Right atrium auricular region (tissue), 2 donors: ENCODE measurements at regions not wholly inside any gene's neighbourhood (a gene's known extent, or its start where the extent isn't known, plus 50 kb on each side); places are given as distances from the start of the nearest gene placed in this dataset.
"Not testable (repeated sequence)": the region's sequence is repeated elsewhere in the genome, so short reads cannot be mapped to it uniquely, and the experiment has no call there.

Source experiments
- DNase-seq: peaks from one replicate; pipeline ENCODE4 v3.0.0-alpha.2; 2019; ENCODE audit warnings: low spot score
- H3K27ac ChIP-seq, 2 donors: fragments of 200-600 bp; sonication (generic); 1 replicate in 1 of 2; 2 replicates in 1 of 2; pipeline ENCODE4 v1.5.1; 2016 to 2019
- H3K27me3 ChIP-seq, 2 donors: fragments of 200-600 bp; sonication (generic); one replicate each; pipeline versions ENCODE4 v1.5.1 to v1.6.0; 2017 to 2019
- H3K36me3 ChIP-seq: fragments of 200-600 bp; sonication (generic); one replicate; pipeline ENCODE4 v1.5.1; 2016
- H3K4me1 ChIP-seq, 2 donors: fragments of 200-600 bp; sonication (generic); one replicate each; pipeline versions ENCODE4 v1.5.1 to v1.6.0; 2017 to 2019
- H3K4me3 ChIP-seq, 2 donors: fragments of 200-600 bp; sonication (generic); 1 replicate in 1 of 2; 2 replicates in 1 of 2; pipeline ENCODE4 v1.5.1; 2017 to 2019; ENCODE audit warnings: mild to moderate bottlenecking in 1 of 2, moderate library complexity in 1 of 2
- H3K9me3 ChIP-seq, 2 donors: fragments of 200-600 bp; sonication (generic); one replicate each; pipeline ENCODE4 v1.5.1; 2019
- CTCF ChIP-seq, 2 donors: fragments of 200-600 bp; sonication (generic); IDR thresholded peaks; one replicate each; pipeline ENCODE4 v1.5.1; 2019; ENCODE audit warnings: antibody characterized with exemption in 2 of 2

DNA sequence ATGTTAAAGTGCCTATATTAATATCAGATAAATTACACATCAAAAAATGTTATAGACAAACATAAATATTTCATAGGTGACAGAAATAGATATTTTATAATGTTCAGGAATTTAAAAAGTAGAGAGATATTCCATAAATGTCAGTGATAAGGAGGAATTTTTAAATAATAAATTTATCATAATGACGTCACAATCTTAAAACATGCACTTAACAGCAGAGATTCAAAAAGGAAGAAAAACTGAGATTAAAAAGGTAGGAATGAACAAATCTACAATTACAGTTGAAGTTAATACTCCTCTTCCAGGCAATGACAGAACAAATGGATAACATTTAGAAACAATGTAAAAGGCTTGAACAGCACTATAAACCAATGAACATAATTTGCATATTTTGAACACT lies 345.4 kb upstream of the NOX3 start:
- no peak overlapping the region for H3K27ac ChIP-seq
- DNase-seq: no peak
- no peak for TF ChIP-seq CTCF (IDR thresholded peaks at IDR 0.05)
- peaks cover 0 to 8% of the 10 kb centered on the region in 2 donors for H3K9me3 ChIP-seq
- H3K27me3 ChIP-seq: no peaks in the 10 kb centered on the region
- no peak overlapping the region for H3K4me3 ChIP-seq
- no peaks in the 10 kb centered on the region for H3K36me3 ChIP-seq
- no peaks in the 10 kb centered on the region for H3K4me1 ChIP-seq

- H3K27me3 ChIP-seq, H3K4me3 ChIP-seq, H3K9me3 ChIP-seq, H3K4me1 ChIP-seq, H3K36me3 ChIP-seq, DNase-seq, H3K27ac ChIP-seq: not testable (repeated sequence)
Measured at GRCh38 chr6:155798876-155799275, 343.2 kb upstream of the NOX3 start.

DNA sequence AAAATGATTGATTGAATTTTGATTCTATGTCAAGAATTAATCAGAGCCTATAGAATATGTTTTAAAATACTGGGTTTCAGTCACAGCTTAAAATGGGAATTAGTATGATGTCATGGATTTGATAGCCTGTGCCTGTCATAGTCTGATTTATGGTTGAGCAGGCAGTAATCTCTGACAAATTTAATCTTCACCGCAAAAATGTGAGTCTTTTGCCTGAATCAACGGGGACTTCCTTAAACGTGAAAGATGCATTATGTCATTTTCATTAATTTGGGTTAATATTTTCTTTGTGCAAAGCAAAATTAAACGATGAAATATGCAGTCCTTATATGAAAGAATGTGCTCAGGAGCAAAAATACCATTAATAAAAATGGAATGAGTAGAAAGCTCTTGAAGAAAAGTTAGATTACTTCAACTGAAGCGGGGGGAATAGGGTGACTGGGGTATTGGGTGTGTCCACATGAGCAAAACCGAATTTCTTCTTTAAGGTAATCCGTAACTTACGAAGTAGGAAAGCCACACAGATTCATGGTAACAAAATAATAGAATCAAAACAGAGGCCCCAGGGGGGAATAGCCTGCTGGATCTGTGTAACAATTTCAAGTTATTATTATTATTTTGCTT lies 339.6 kb upstream of the NOX3 start:
- Histone ChIP-seq H3K4me3 (no peak overlapping the region), H3K4me1 (no peaks in the 10 kb centered on the region), H3K27ac (no peak overlapping the region), H3K36me3 (no peaks in the 10 kb centered on the region), H3K9me3 (peaks cover 0 to 2% of the 10 kb centered on the region in 2 donors), H3K27me3 (no peaks in the 10 kb centered on the region)
- no peak for TF ChIP-seq CTCF (IDR thresholded peaks at IDR 0.05)
- no peak for DNase-seq

- DNase-seq: no peak
- Histone ChIP-seq H3K4me1 (no peaks in the 10 kb centered on the region), H3K27me3 (no peaks in the 10 kb centered on the region), H3K36me3 (no peaks in the 10 kb centered on the region), H3K9me3 (no peaks in the 10 kb centered on the region), H3K27ac (no peak overlapping the region), H3K4me3 (no peak overlapping the region)
- TF ChIP-seq CTCF (IDR thresholded peaks at IDR 0.05): no peak
Measured at GRCh38 chr6:155791891-155792290, 336.3 kb upstream of the NOX3 start.

GRCh38 chr6:155791186-155791585 lies 335.5 kb upstream of the NOX3 start:
- Histone ChIP-seq H3K36me3 (no peaks in the 10 kb centered on the region), H3K9me3 (no peaks in the 10 kb centered on the region), H3K27ac (no peak overlapping the region), H3K4me1 (no peaks in the 10 kb centered on the region), H3K4me3 (no peak overlapping the region), H3K27me3 (no peaks in the 10 kb centered on the region)
- no peak for TF ChIP-seq CTCF (IDR thresholded peaks at IDR 0.05)
- no peak for DNase-seq

GRCh38 chr6:155787168-155787567 lies 331.5 kb upstream of the NOX3 start:
- TF ChIP-seq CTCF (IDR thresholded peaks at IDR 0.05): no peak
- no peaks in the 10 kb centered on the region for H3K9me3 ChIP-seq
- H3K4me1 ChIP-seq: no peaks in the 10 kb centered on the region
- no peaks in the 10 kb centered on the region for H3K36me3 ChIP-seq
- DNase-seq: no peak
- no peak overlapping the region for H3K4me3 ChIP-seq
- no peaks in the 10 kb centered on the region for H3K27me3 ChIP-seq
- no peak overlapping the region for H3K27ac ChIP-seq
